HG03558 (cell line): ENCODE measurements at regions not wholly inside any gene's neighbourhood (a gene's known extent, or its start where the extent isn't known, plus 50 kb on each side); places are given as distances from the start of the nearest gene placed in this dataset.
"Not testable (repeated sequence)": the region's sequence is repeated elsewhere in the genome, so short reads cannot be mapped to it uniquely, and the experiment has no call there.

Experiments
- ATAC-seq: cut with Tn5 transposase; IDR thresholded peaks from one replicate; pipeline ENCODE4 v1.9.1; 2021; ENCODE audit warnings: moderate number of reproducible peaks; ENCODE audit not compliant: unreplicated experiment; ENCODE audit errors: extremely low read depth

DNA sequence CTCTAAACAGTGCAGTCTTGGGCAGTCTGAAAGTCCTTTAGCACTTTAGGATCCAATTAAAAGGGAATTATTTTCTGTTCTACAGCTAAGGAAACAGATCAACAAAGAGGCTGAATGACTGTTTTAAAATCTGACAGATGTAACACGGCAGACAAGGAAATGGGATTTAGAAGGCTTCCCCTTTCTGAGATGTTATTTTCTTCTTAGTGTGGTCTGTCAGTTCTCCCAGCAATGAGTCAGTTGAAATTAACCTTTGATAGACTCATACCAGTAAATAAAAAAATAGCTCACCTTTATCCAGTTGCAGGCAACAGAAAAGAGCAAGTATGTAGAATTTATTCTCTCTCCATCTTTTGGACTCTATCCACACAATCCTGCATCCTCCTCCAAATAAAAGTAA, 98.1 kb downstream of the NEDD1 start:
- no peak for ATAC-seq

DNA sequence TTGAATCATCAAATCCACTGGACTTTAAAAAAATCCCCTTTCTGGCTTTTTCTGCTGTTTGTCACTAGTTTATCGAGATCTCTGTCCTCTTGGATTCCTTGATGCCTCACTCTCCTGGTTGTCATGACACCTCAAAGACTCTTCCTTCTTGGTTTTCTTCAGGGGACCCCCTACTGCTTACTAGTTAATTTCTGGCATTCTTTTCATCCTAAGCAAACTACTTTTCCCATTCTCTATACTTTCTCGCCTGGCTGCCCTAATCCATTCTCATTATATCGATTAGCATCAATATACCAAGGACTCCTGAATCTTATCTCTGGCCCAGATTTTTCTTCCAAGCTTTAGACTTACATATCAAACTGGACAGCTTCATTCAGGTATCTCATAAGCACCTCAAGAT, 98.6 kb downstream of the NEDD1 start:
- no peak for ATAC-seq

DNA sequence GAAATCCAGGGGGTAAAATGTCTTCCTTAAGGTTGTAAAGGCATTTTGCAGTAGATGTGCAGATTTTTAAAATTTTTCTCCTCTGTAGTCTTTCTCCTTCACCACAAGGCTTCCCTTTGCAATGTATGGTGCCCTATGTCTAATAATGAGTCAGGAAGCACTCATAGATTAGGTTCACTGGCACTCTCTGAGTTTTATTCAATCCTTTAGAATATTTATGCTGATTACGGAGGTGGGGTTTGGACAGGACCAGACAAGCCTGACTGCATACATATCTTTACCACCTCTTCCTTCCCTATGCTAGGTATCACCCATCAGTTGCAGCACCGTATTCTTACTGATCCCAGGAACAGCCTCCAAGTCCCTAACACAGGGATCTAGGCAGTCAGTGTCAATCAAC, 99.5 kb downstream of the NEDD1 start:
- ATAC-seq, result no peak

DNA sequence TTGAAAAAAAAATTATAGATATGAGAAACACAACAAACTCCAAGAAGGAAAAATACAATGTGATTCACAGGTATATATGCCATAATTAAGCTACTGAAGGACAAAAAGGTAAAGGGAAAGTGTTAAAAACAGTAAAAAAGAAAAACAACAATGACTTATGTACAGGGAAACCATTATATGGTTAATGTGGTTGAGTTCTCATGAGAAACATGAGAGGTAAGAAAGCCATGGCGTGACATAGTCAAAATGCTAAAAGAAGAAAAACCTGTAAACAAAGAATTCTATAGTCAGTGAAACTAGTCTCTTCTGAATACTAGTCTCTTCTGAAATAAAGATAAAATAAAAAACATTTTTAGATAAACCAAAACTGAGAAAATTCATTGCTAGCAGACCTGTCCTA, 109.1 kb downstream of the NEDD1 start:
- ATAC-seq, result no peak

DNA sequence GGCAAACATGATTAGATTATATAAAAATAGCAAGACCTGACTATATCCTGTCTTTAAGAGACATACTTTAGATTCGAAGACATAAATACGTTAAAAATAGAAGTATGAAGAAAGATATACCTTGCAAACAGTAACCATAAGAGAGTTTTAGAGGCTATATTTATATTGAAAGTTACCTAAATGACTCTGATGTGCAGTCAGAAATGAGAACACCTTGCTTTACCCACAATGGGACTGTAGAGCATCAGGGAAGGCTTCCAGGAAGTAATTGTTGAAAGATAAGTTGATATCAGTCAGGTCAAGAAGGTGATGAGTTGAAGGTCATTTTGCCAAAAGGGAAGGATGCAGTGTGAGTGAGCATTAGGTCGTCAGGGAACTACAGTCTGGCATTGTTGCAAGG, 110.2 kb downstream of the NEDD1 start:
- ATAC-seq, result no peak

DNA sequence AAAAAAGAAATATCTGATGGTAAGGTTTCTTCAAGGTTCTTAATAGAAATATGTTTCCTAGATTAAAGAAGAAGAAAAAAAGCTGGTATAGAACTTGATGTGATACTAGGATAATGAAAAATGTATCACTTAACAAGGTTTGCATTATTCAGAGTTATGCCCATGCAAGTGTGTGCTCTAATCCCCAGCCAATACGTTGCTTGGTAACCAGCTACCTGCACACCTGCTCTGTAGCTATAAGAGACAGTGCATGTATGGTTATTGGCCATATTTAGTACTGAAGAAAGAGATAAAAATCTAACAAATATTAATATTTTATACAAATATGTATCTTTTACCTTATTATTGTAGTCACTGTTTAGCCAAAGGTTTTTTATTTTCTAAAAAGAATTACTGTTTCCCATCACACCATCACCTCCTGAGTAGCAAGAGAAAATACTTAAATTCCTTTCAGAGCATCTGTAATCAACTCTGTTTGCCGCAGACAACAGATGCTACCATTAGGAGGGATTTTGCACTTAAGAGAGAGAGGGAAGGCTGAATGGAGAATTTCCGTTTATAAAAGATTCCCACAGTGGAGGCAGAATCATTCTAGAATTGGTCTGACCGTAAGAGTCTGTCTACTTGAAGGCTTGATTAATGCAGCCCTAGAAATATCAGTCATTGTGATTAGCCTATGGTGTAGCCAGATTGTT, 115.6 kb downstream of the NEDD1 start:
- no peak for ATAC-seq

DNA sequence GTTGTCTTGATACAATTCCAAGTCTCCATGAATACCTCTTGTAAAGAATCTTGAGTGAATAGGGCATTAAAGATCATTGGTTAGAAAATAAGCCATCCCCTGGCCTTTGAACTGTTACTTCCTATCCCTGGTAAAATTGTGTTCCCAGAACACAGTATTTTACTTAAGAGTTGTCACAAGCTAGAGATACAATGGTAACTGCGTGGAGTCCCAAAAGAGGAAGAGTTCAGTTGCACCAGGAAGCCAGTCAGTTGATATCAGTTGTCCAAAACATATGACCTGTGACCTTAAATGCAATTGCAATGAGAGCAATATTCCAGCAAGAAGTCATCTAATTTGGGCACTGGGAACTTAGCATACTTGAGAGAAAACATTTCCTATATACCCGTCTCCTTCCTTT, 117.3 kb downstream of the NEDD1 start:
- ATAC-seq, result no peak

DNA sequence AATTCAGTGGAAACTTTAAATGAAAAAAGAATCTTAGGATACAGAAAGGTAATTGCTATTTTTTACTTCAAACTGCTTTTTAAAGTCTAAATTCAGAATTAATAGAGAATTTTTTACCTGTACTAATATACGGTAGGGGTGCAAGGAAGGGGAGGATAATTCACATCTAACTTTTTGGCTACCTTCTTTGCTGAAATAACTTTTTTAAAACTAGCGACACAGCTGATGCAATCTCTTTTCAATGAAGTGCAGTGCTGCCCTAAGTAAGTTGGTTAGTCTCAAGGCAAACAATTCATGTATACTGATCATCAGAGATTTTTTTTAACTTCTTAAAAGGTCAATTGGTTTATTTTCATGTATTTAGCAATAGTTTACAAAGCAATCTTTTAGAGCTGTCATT, 119.8 kb downstream of the NEDD1 start:
- no peak for ATAC-seq

DNA sequence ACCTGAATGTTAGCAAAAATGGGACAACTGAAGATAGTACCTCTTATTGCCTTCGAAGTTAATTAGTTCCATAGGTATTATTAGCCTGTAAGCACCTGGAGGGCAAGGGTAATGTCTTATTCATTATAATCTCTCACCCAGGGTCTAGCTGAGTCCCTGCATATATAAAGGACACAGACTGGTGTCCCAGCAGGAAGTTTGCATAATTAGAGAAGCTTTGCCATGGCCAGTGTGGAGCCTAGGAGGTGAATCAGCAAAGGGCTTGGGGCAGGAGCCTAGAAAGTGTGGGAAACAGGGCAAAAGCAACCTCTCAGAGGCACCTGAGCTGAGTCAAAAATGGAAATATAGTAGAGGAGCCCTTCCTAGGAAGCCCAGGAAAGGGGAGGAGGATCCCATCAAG, 120.4 kb downstream of the NEDD1 start:
- ATAC-seq, result no peak

DNA sequence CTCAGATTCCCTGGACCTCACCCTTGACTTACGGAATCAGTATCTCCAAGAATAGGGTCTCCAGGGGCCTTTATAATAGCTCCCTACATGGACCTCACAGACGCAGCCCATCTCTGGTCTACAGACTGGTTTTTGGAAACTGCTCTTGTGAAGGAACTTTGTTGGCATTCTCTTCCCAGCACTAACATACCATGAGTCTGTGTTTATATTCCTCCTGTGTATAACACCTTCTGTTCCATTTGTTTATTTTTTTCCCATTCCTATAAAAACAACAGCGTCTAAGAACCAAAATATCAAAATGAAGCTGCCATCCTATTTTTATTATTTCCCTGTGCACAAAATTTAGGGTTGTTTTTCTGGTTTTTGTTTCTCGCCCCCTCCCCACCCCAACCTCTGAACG, 131.1 kb downstream of the NEDD1 start:
- no peak for ATAC-seq

DNA sequence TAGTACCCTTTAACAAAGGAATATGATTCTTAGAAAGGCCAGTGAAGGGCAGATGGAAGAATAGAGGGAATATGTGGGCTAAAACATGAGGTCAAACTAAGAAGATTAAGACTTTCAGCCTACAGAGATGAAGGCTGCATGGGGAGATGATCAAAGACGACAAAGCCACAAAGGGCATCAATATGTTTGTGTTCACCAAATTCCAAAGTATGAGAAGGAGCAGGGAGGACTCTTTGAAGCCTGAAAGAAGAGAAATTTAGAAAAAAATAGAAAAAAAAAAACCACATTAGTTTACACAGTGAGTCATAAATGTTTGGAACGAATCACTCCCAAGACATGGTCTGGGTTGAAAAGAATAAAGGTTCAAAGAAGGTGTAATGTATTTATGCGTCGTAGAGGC, 131.8 kb downstream of the NEDD1 start:
- ATAC-seq, result no peak

DNA sequence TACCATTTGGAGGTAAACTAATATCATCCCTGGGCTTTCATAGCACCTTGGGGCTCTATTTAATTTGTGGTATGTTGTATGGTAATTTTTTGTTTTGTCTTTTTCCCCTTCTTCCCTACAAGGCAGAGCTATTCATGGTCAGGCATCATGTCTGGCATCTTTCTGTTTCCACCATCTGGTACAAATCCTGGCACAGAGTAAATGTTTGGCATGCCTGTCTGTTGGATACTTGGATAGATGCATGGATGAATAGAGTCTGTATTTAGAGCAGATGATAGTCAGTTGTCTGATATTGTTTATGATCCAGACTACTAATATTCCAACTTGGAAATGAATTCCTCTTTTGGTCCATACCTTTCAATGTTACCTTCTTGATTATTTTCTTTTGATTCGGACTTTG, 139.8 kb downstream of the NEDD1 start:
- ATAC-seq, result no peak

DNA sequence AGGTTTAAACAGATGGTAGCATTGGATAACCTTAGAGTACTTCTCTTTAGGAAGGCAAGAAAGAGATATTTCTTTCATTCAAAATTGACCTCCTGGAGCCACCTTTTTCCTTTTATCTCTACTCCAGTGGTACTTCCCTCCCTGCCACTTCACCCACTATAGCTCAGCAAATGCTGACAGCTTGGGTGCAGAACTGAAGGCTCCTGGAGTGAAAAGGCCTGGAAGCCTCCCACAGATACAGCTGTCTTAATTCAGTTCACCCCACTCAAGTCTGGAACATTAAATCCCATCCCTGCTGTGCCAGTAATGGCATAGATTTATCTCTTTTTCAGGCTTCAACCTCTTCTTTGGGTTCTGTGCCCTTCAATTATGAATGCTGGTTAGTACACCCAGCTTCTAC, 140.3 kb downstream of the NEDD1 start:
- ATAC-seq, result no peak

DNA sequence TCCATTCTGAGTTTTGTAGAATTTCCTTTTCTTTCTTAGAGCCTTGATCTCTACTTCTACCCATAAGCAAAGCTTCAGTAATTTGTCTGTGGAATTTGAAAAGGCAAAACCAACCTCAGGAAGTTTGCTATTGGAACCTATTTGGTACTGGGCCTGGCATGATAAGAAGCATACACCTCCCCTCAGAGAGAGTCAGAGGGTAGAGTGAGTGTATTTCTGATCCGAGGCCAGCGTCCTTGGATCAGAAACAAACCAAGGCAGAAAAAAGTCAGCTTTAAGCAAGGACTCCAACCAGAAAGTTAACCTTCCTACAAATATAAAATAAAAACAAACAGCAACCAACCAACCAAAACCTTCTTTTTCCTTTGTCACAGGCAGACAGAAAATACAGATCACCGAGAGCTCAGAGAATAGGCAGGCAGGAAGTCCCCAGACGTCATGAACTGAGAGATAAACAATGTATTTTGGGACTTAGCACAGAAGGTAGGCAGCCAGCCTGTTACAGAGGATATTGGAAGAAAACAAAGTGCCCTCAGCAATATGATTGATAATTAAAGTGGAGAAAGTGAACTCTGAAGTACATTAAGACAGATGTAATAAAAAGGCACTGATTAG, 141.5 kb downstream of the NEDD1 start:
- no peak for ATAC-seq

DNA sequence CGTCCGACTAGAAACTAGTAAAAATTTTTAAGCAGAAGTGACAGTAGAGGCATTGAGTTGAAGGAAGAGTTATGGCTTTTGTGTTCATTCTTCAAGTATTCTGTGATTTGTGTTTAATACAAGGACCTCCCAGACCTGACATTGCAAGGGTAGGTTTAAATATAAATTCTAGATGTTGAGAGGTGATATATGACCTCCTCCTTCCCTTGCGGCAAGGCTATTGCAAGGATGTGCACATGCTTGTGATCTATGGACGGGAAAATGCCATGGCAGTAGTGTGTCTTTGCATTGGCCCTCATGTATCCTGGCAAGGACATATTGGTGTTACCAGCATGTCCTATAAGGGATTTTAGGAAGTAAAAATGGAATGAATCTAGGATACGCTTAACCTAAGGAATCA, 143.5 kb downstream of the NEDD1 start:
- ATAC-seq, result no peak

DNA sequence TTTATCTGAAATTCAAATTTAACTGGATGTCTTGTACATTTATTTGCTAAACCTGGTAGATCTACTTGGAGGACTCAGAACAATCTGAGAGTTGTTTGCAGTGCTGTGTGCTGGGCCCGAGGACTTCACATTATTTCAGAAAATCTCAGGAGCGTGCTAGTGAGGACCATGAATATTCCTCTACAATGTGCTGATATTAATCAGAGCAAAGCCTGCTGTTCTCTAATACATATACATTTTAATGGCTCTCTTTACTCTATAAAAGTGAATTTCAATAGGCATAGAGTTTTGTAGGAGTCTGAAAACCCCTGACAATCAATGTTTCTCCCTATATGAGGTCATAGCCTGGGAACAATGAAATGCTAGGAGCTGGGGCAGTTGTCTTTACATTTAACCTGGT, 144.3 kb downstream of the NEDD1 start:
- ATAC-seq, result no peak

DNA sequence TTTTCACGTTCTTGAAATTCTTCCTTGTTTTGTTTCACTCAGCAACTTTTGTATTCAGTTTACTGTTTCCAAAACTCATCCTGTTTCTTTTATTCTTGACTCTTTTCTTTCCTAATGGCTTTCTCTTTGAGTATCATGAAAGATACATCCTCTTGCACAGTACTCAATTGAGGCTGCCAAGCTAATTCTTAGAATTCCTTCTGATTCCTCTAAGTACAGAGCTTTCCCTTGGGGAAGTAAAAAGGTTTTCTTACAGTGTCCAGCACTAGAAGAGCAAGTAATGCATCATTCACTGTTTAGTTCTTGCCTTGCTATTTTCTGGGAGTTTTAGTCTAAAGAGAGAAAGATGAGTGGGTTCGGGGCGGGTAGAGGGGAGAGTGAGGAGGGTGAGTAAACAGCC, 154.1 kb downstream of the NEDD1 start:
- ATAC-seq, result no peak

DNA sequence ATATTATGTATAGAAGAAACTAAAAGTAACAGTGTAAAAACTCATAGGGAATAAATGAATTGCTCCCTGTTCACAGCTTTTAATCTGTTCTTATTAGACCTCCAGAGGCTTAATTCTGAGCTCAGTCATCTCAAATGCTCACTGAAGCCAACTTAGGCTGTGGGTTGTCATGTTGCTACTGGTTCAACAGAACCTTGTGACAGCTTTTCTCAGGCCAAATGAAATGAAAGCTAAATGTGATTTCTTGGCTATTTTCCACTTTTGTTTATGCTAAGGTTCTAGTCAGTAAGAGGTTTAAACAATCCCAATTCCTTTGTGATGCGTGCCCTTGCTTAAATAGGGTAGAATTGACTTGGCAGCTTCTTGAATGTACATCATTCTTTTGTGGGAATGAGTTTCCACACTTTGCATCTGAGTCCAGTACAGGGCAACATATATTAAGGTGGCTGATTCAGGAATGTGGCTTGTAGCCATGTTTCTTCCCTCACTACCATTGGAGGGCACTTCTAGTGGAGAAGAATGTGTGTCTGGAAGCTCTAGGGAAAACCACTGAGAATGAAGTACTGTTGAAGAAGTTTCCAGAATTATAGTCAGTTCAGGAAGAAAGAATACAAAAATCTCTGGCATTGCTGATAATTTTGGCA, 156.4 kb downstream of the NEDD1 start:
- no peak for ATAC-seq

DNA sequence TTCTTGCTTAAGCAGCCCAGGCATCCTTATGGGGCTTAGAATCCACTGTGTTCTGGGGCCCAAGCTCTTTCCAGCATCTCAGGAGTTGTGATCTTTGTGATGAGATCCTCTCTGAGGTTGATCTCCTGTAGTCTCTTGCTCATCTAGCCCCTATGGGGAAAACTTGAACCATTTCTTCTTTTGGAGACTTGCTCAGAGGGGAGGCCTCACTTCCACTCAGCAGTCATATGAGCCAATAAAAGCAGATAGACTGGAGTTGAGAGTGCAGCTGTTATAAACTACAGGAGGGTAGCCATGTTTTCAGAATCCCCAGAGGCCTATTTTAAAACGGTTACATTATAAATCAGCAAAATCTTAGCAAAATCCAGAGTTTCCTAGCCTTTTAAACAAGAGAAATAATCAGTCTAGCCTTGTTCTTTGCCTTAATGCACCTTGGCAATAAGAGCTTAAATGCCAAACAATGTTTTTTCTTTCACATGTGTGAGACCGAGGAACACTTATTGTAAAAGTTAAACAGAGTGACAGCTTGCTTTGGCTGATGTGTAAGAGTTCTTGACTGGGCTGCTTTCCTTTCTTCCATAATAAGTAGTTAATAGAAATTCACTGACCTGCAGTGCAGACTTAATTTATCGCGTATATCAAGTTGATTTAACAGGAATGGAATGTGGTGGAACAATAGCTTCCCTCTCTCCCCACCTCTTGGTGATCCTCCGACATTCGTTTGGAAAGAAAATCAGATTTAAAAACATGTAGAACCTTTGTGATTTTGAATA, 168.3 kb downstream of the NEDD1 start:
- ATAC-seq, result no peak

DNA sequence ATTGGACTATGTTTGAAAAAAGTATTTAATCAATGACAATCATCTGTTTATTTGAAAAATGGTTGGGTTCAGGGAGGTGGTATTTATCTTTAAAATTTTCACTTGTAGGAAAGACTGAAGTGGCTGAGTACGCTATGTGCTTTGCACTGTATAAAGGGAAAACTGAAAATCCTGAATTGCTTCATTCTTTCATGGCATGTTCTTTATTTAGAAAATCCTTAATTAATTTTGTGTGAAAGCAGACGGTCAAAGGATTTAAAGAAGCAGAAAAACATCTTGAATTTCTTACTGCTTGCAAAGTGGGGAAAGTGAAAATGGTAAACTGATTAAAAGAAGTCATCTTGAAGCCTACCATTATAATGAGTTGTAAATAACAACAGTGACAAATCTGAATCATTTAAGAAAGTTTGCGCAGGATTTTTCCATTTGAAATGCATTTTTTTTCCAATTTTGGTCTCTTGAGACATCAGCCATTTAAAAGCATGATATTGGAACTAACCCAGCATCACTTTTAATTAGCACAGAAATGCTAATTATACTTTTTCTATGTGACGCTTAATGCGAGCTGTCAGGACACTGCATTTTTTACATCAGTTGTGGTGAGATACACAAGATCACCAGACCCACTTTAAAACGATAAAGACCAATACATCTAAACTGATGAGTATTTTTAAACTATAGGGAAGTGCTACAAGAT, 169.0 kb downstream of the NEDD1 start:
- ATAC-seq, result no peak

DNA sequence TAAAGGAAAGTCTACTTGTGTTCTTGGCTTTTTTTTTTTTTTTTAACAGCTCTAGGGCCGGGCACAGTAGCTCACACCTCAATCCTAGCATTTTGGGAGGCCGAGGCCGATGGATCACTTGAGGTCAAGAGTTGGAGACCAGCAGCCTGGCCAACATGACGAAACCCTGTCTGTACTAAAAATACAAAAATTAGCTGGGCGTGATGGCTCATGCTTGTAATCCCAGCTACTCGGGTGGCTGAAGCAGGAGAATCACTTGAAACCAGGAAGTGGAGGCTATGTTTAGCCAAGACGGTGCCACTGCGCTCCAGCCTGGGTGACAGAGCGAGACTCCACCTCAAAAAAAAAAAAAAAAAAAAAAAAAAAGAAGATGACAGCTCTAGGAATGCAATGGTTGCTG, 169.9 kb downstream of the NEDD1 start:
- not testable (repeated sequence) for ATAC-seq
